COLO668 (cell line): ENCODE measurements at regions not wholly inside any gene's neighbourhood (a gene's known extent, or its start where the extent isn't known, plus 50 kb on each side); places are given as distances from the start of the nearest gene placed in this dataset.

Experiments used
- DNase-seq: peaks from one replicate; lab custom pipeline; 2025; ENCODE audit not compliant: unreplicated experiment; lab: John Stamatoyannopoulos, UW

- no peak for DNase-seq
These were observed 191.5 kb upstream of the PARD3B start for GRCh38 chr2:204353823-204354222.

- DNase-seq, result no peak
These were observed 190.8 kb upstream of the PARD3B start for GRCh38 chr2:204354442-204354856.

DNA sequence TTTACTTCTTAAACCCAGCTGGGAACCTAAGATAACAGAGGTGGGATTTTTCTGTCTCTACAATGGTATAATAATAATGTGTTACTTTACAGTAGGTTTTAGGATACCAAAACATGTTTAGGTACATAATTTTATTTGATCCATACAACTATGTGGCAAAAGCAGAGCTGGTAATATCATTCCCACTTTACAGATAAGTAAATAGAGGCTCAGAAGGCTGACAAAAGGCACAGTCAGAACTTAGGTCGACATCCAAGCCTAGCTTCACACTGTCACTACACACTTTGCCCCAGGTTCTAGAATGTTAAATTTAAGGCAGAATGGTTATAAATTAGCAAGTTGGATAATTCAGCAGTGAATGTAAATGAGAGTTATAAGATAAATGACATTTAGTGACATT is 189.6 kb upstream of the PARD3B start:
- DNase-seq, result no peak

- DNase-seq, result no peak
These were observed 189.1 kb upstream of the PARD3B start for GRCh38 chr2:204356151-204356641.

- DNase-seq, result no peak
These were observed 188.0 kb upstream of the PARD3B start for GRCh38 chr2:204357286-204357685.

- DNase-seq, result no peak
These were observed 186.2 kb upstream of the PARD3B start for GRCh38 chr2:204359076-204359475.

- DNase-seq, result no peak
These were observed 184.9 kb upstream of the PARD3B start for GRCh38 chr2:204360218-204361007.

DNA sequence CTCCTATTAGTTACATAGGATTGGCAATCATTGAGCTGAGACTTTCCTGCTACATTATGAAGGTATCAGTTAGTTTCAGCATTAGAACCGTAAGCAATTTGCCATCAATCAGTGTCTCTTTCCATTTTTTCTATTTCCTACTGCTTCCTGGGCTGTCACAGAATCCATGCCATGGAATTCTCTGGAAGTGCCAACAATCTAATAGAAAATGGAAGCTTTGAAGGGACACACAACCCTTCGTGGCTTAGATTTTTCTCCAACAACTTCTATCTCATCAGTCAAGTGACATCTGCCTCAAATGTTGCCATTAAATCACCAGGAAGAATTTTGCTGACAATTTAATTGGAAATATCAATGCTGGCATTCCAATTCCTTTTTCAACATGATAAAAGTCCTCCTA is 183.5 kb upstream of the PARD3B start:
- DNase-seq, result no peak

- no peak for DNase-seq
These were observed 182.7 kb upstream of the PARD3B start for GRCh38 chr2:204362581-204362980.

GRCh38 chr2:204363513-204363912 is 181.8 kb upstream of the PARD3B start:
- no peak for DNase-seq

DNA sequence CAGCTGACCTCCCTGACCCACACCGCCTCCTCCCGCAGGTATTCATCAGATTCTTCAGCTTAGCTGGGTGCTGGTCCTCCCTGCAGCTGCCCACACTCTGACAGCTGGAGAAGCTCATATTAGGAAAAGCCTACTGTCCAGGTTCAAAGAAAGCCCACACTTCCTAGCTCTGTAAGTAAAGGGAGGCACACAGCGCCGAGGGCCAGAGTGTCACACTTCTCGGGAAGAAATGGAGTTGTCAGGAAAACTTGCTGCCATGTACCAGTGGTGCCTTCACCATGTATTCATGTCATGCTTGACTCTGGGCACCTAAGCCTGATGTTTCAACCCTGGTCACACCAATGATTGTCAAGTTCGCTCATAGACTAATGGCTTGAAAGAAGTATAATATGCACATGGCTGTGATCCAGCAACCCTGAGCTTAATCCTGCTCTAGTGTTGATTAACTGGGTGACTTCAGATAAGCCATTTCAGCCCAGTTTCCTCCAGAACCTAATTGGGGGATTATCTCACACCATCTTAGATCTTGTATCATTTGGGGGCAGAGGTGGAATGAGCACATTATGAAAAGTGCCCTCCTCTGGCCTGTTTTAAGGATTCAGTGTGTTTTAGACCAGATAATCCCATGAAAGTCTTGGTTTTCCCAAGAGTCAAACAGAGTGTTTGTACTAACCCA is 180.3 kb upstream of the PARD3B start:
- no peak for DNase-seq

DNA sequence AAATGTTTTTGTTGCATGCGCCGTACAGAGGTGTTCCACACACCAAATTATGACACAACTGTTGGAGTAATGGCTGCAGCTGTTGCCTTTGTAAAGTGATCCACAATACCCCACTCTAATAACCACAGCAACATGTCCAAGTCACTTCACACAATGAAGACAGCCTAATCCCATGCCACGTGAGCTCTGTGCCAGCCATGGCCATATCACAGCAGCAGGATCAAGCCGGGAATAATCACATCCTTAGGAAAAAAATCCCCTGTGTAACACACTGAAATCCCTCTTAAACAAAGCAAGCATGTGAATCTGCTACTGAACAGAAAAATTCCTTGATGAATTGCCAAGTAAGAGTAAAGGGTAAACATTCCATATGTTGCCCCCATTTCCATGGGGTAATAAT is 179.5 kb upstream of the PARD3B start:
- DNase-seq, result no peak

DNA sequence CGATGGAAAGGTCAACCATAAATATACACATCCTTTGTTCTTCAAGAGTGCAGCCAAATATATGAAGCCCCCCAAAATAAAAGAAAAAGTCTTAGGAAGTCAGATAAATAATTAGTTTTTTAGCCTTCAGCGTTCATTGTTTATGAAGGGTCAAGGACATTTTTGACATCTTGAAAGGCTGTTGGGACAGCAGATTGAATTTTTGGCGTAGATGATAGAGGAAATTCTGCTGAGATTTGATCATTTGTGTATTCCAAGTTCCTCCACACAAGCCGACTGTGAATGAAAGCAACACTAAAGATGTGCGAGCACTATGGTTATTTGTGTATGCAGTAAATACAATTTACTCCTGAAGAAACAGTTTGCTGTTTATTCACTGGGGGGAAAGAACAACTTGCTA is 177.8 kb upstream of the PARD3B start:
- no peak for DNase-seq

- DNase-seq, result no peak
These were observed 175.0 kb upstream of the PARD3B start for GRCh38 chr2:204370172-204370718.

- DNase-seq, result no peak
These were observed 171.3 kb upstream of the PARD3B start for GRCh38 chr2:204373942-204374341.

GRCh38 chr2:204380141-204380881 is 165.0 kb upstream of the PARD3B start:
- no peak for DNase-seq

- DNase-seq, result no peak
These were observed 158.6 kb upstream of the PARD3B start for GRCh38 chr2:204386668-204387067.

DNA sequence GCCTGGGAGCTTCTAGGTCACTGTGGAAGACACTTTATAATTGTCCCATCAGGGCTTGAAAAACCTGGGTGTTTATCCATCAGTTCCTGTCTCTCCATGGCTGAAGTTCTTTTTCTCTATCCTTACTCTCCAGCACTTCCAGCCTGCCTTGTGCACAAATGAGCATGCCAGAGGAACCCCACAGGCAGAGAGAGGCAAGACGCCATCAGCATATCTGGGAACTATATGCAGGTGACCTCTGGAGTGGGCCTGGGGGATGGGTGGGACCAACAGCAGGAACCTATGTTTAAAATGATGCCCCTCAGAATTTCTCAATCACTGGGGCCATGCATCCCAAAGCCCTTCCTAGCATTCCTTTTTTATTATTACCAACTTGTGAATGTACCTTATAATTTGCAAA is 156.2 kb upstream of the PARD3B start:
- DNase-seq, result no peak

GRCh38 chr2:204389856-204390255 is 155.4 kb upstream of the PARD3B start:
- no peak for DNase-seq

DNA sequence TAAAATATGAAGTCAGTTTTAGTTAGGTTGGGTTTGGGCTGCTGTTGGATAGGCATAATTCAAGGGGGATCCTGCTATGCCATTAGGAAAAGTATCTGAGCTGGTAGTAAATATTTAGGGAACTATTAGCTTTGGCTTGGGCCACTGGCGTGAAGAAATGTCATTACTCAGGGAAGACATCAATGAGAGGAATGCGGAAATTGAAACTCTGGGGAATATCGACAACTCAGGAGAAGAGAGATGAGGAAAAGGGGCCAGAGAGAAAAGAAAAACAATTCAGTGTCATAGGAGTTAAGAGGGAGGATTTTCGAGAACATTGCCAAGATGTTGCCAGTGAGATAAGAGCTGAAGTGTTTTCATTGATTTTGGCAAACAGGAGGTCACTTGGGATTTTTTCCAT is 149.7 kb upstream of the PARD3B start:
- DNase-seq, result no peak

GRCh38 chr2:204401114-204401513 is 144.2 kb upstream of the PARD3B start:
- no peak for DNase-seq
